ENCODE measurements at regions not wholly inside any gene's neighbourhood (a gene's known extent, or its start where the extent isn't known, plus 50 kb on each side); places are given as distances from the start of the nearest gene placed in this dataset.
"Not testable (repeated sequence)": the region's sequence is repeated elsewhere in the genome, so short reads cannot be mapped to it uniquely, and the experiment has no call there.

DNA sequence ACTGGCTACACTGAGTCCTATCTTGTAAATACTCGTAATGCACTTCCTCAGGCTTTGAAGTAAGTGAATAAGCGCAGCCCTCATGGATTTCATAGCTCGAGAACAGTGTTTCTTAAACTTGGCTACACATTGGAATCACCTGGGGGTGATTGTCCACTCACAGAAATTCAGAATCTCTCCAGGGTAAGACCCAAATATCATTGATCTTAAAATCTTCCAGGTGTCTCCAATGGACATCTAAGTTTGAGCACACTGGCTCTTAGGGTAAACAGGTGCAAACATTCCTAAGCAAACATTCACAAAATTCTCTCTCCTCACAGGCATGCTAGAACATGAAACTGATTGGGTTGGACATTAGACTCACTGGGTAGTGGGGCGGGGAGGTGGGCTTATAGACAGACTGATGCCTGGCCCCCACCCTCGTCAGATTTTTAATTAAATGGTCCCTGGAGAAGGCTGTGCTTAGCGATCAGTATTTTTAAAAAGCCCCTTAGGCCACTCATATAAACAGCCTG lies 279.7 kb upstream of the TBL1XR1 start:
- DNase-seq (ENCODE audit: low spot score), result no peak

DNA sequence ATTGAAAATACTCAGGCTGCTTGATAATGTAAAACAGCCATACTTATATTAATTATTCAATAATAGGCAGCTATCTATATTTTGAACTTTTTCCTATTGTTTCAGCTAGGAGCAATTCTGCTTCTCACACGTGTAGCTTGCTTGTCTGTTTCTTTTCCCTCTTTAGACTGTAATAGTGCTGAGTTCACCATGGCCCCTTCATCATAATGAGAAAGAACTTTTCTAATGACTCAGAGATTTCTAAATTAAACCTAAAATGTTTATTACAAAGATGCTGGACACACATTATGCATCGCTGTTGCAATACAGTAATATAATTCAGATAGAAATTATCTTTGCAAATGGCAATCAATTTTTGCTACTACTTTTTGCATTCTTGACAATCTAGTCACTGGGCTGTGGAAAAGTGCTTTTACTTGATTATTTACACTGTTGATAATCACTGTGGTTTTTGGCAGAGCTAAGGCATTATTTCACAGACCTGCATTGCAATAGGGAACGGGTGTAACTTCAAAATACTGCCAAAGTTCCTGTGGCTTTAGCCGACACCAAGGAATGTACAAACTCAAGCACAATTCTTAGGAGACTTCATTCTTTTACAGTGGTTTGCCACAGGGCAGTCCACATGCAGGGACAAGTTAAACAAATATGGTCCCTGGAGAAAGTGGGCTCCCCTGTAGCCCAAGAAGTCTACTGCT lies 281.0 kb upstream of the TBL1XR1 start:
- DNase-seq (ENCODE audit: low spot score), result no peak

DNA sequence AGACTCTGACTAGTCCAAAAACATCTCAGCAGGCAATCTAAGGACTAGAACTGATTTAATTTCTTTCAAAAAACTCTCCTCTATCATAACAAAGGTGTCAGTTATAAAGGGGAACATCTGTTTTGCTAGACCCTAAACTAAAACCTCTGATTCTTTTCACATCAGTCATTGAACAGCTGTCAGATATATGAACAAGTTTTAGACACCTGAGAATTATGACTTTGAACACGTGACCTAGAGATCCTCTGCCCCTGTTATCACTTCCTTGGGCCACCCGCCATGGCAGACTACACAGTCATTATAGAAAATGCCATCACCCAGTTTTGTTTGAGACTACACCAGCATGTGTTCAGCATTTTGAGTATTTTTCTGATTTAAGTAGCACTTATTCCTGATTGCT lies 282.3 kb upstream of the TBL1XR1 start:
- no peak for DNase-seq (ENCODE audit: low spot score)

DNA sequence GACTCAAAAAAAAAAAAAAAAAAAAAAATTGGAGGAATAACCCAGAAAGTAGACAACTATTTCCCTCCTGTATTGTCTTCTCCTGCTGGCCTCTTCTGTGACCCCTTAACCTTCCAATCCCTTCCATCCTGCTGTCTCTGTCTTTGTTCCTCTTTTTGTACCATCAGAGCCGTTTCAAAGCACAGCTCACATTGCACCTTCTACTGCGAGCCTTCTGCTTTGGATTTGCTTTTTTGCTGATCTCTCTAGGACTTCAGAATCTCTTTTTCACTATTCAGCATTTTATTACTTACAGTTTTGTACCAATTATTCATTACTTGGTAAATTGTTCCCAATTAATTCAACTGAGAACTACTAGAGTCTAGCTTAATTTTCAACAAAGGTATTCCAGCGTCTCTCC lies 284.0 kb upstream of the TBL1XR1 start:
- no peak for DNase-seq (ENCODE audit: low spot score)

DNA sequence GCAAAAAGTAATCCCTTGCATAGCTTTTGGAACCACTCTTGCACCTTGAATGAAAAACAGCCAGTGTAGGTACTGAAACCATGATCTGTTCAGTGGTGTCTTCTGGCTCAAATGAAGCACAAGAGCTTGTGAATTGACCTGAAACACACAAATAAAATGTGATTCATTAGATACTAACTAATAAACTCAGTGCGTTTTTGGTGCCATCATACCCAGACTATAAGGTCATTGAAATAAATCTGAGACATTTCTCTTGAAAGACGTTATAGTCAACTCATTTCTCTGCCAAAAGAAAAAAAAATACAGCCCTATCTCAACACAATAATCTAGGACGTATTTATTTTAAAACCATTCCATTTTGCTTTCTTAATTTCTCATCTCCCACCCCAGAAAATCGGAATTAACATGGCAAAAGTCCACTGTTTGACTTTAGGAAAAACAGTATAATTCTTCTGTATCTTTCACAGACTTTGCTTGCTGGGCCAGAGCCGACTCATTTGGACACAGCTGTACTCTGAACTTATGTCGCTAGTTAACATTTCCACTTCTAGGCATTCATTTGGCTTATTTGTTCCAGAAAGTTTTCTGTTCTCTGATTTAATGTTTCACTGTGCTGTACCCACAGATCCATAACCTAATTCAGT lies 284.9 kb upstream of the TBL1XR1 start:
- DNase-seq (ENCODE audit: low spot score), result no peak

DNA sequence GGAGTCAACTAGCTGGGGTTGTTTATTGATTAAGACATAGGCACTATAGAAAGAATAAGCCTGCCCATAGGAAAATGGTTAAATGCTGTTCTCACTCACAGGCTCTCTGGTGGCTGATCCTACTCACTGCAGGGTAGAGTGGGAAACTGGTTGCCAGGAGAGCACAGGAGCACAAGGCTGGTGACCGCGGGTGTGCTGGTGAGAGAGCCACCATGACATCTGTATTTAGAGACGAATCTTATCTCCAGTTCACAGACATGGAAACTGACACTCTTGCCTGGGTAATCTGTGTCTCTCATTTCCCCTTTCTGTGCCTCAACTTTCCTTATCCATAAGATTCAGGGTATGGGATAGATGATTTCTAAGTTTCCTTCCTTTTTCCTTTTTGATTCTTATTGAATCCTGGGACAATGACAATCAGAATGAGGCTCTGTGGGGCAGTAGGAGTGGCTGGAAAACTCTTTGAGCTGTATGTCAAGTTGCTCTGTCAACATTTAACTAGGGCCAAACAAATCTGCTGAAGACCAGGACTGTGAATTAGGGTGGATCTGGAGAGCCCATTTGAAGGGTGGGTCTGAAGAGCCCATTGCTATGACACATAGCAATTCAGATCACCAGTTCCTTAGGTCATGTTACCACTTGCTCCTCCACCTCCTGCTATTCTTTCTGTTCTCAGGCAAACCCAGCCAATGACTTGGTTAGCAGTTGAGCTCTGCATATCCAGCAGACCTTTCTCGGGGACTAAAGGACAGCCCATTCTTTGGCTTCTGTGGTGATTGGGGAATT lies 286.1 kb upstream of the TBL1XR1 start:
- no peak for DNase-seq (ENCODE audit: low spot score)

DNA sequence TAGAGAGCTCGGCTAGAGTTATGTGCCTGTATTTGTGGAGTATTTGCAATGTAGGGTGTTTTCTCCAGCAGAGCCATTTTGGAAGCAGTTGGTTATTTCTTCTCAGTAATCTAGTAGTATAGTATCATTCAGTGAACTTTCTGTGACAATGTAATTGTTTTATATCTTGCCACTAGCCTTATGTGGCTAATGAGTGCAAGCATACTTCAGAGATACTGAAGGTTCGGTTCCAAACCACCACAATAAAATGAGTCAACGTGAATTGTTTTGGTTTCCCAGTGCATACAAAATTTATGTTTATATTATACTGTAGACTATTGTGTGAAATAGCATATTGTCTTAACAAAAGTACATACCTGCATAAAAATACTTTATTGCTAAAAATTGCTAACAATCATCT lies 286.9 kb upstream of the TBL1XR1 start:
- no peak for DNase-seq (ENCODE audit: low spot score)

DNA sequence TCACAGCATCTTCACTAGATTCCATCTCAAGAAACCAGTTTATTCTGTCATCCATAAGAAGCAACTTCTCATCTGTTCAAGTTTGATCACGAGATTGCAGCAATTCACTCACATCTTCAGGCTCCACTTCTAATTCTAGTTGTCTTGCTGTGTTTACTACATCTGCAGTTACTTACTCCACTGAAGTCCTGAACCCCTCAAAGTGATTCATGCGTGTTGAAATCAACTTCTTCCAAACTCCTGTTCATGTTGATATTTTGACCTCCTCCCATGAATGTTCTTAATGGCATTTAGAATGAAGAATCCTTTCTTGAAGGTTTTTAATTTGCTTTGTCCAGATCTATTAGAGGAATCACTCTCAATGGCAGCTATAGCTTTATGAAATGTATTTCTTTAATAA lies 287.6 kb upstream of the TBL1XR1 start:
- no peak for DNase-seq (ENCODE audit: low spot score)

DNA sequence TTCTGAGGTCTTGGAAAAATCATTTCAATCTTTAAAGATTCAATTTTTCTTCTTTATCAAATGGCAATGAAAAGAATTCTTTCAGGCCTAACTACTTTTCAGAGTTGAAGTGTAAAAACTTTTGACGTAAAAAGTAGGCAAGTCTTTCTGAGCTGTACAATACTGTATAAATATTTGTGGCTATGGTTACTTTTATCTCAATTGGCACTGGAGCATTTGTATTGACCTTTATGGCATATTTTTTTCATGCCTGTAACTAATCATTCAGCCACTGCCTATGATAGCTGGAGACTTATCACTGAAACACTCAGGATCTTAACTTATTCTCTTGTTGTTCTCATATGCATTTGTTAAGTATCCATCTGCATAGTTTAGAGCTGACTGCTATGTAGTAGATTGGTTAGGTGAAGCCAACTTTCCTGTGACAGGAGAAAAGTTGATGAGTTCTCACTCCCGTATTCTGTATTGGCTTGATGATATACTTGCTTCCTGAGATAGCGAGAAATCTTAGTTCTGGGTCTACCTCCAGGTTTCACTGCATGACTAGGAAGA lies 290.4 kb upstream of the TBL1XR1 start:
- DNase-seq (ENCODE audit: low spot score), result no peak

DNA sequence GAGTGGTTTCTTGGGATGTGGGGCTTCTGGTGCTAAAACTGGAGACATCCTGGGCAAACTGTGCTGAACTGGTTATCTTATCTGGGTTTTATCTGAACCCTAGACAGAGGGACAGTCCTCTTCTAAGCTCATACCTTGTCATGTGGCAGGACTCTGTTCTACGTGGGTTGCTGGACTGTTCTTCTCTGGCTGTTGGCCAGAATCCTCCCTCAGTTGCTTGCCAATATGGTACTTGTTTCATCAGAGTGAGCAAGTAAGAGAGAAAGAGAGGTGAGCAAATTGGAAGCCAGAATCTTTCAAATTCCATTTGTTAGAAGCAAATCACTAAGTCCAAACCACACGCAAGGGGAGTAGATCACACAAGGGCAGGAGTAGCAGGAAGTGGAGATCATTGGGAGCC lies 291.5 kb upstream of the TBL1XR1 start:
- no peak for DNase-seq (ENCODE audit: low spot score)

DNA sequence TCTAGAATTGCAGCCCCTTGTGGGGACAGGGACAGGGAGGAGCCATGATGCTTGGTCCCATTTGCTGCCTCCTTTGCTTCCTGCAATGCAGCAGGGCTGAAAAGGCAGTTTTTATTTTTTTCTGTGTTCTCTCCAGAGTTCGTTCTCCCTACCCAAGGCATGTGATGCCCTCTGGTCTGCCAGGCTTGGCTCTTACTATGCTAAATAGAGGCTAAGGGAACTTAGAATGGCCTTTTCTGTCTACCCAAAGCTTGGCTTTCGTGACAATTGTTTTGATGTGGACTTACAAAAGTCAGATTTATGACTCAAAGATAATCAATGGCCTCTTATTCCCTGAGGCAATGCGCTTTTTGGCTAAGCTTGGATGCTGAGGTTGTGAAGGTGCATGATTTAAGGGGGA lies 293.3 kb upstream of the TBL1XR1 start:
- no peak for DNase-seq (ENCODE audit: low spot score)

DNA sequence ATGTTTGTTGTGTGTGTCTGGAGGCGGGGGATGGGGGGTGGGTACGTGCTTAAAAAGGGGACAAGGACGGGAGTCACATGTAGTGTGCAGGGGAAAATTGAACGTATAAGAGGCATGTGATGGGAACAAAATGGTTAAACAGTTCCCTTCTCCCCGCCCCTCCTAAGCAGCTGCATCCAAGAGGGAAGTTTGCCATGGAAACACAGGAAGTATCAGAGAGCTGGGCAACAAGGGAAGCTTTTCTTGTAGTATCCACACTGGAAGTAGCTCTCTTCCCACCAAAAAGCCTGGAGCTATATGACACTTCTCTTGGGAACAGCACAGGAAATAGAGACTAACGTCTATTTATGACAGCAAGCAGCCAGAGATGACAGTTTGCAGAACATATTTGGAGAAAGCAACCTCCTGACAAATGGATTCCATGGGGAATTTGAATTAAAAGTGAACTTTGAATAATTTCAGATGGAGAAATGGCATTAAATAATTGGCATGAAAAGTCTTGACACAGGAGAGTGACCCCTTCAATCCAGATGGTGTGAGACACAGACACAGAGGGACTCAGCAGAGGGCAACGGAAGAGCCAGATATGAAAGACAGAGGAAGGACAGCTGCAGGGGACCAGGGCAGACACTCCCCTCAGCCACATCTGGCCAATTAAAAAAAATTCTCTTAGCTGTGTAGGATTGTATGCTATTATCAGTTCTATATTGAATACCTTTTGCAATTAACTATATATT lies 294.2 kb upstream of the TBL1XR1 start:
- no peak for DNase-seq (ENCODE audit: low spot score)

DNA sequence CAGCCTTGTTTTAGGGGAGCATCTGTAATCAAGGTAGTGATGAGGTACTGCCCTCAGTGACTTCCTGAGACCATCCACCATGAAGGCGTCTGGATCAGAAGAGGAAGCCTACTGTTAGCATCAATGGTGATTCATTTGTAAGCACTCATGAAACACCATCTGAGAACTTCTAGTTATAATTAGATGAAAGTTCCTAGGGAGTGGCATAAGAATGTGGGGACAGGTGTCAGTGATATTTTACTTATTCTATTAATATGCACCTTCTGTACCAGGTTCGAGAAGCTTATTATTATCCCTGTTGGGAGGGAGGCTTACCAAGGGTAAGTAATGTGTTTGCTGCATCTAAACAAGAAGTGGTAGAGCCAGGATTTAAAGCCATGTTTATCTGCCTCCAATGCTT lies 295.8 kb upstream of the TBL1XR1 start:
- no peak for DNase-seq (ENCODE audit: low spot score)

DNA sequence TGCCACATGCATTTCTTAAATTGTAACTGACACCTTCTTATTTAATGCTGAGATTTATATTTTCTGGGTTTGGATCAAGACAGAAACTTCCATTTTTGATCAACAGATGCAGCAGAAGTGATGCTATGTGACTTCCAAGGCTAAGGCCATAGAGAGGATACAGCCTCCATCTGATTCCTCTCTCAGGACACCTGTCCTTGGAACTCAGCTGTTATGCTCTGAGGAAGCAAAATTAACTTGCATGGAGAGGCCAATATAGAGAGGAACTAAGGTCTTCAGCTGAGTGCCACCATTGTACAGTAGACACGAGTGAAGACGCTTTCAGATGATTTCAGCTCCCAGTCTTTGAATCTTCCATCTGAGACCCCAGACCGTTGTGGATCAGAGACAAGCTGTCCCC lies 296.9 kb upstream of the TBL1XR1 start:
- no peak for DNase-seq (ENCODE audit: low spot score)

DNA sequence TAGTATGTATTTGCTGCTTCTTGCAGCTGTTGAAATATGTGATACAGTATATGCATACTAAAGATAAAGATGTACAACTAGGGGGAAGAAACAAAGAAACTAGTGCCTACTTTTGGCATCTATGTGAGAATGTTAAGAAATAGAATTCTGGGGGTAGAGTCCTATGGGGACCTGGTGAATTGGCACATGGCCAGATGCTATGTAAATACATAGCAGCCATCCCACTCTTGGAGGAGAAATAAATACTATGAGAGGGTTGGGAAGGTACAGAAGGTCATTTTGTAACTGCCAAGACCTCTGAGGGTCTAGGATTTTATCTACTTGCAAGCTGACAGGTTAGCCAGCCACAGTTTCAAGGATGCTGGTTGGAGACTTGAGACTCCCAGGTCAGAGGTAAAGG lies 298.3 kb upstream of the TBL1XR1 start:
- DNase-seq (ENCODE audit: low spot score), result no peak

DNA sequence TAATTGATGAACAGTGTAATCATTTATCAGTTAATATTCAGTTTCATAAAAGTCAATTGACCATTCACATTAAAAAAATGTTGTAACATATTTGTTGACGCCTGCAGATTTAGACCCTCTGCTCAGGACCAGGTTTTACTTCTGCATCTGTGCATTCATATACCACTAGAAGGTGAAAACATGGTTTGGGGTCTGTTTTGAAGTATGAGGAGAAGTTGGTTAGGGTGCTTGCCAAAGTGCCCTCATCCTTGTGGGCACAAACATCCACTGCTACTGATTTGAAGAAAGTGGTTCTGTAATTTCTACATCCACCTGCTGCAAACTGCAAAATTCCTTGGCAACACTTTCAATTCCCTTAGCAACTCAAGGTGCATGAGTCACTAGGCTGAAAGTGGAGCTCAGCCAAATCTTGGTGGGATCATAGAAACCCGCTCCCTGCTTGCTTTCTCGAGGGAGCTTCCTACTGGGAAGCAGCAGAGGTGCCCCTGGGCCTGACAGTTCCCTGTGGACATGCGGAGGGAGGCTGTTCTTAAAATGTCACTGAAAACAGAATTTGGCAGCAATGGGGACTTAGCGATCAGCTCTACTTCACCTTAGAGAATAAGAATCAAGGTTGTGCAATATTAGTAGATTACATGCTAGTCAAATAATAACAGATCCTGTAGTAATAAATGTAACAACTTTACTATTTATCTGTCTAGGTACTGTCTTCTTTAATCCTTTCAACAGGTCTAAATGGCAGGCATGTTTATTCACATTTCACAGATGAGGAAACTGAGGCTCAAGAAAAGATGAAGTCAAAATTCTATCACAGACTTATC lies 301.0 kb upstream of the TBL1XR1 start:
- no peak for DNase-seq (ENCODE audit: low spot score)

DNA sequence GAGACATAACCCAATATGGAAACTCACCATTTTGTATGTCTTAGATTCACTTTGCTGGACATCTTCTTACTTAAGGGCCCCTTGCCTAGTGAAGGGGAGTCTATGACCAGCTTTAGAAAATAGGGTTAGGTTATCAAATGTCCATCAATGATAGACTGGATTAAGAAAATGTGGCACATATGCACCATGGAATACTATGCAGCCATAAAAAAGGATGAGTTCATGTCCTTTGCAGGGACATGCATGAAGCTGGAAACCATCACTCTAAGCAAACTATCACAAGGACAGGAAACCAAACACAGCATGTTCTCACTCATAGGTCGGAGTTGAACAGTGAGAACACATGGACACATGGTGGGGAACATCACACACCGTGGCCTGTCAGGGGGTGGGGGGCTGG lies 301.8 kb upstream of the TBL1XR1 start:
- not testable (repeated sequence) for DNase-seq (ENCODE audit: low spot score)

DNA sequence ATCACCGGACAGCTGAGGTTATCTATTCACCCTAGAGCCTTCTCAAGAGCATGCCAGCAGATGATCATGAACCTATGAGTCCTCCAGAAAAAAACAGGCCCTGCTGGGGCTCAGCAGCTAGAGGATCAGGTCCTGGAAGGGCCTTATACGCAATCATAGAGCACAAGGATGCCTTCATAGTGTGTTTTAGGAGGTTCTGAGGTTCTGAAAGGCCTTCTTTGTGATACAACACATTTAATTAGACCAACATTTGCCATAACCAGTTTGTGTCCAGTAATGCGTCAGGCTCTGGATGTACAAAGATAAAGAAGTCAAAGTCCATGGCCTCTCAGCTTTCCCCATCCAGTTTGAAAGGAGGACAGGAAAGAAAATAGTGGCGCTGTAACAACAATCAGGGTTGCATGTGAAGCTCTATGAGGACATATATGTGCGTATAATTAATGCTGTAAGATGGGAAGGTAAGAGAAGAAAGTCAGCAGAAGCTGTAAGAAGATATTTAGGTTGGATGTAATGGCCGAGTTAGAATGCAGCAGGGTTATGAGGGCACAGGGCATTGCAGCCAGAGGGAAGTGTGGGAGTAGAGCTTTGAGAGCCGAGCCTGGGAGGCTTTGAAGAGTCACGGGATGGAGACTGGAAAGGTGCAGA lies 302.6 kb upstream of the TBL1XR1 start:
- DNase-seq (ENCODE audit: low spot score), result no peak

DNA sequence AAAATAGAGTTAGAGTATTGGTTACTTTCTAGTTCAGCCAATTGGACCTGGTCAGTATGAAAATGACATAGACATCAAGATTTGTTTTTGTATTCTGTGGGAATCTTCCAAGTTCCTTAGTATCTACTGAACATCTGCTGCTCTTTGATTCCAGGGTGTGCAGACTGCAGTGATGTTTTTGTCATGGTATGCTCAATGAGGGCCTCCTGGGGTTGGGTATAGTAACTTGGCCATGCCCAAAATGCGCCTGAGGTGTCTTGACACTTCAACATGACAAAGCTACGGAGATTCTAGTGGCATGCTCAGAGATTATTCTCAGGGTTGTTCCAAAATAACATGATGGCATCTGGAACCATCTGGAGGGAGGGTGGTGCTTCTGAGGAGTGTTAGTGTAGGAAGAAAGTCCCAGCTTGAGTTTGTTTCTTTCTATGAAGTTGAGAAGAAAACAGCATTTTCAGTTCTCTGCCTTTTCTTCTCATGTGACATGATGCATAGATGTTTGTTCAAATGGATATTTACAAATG lies 313.5 kb upstream of the TBL1XR1 start:
- no peak for DNase-seq (ENCODE audit: low spot score)
